Tibial nerve (tissue), 4 donors: ENCODE measurements at regions not wholly inside any gene's neighbourhood (a gene's known extent, or its start where the extent isn't known, plus 50 kb on each side); places are given as distances from the start of the nearest gene placed in this dataset.

Source experiments
- EP300 ChIP-seq, 2 donors: sonication (generic); formaldehyde crosslinking; IDR thresholded peaks; one replicate each; pipeline ENCODE4 v1.6.1; 2017; ENCODE audit warnings: antibody characterized with exemption in 2 of 2, mild to moderate bottlenecking in 1 of 2
- POLR2A ChIP-seq, 2 donors: fragments of 450-650 bp; IDR thresholded peaks; one replicate each; pipeline ENCODE4 v1.6.1; 2017; ENCODE audit warnings: antibody characterized with exemption in 2 of 2, mild to moderate bottlenecking in 2 of 2, moderate library complexity in 2 of 2
- TF ChIP-seq, protein P1 (sequence below), 5 experiments: fragments of 200-600 bp in 3 of 5; fragments of 450-650 bp in 2 of 5; sonication (generic) in 3 of 5; IDR thresholded peaks; one replicate each; pipeline ENCODE4 v1.5.1; 2016 to 2019; ENCODE audit warnings: antibody characterized with exemption in 5 of 5, mild to moderate bottlenecking in 3 of 5, moderate library complexity in 2 of 5

DNA sequence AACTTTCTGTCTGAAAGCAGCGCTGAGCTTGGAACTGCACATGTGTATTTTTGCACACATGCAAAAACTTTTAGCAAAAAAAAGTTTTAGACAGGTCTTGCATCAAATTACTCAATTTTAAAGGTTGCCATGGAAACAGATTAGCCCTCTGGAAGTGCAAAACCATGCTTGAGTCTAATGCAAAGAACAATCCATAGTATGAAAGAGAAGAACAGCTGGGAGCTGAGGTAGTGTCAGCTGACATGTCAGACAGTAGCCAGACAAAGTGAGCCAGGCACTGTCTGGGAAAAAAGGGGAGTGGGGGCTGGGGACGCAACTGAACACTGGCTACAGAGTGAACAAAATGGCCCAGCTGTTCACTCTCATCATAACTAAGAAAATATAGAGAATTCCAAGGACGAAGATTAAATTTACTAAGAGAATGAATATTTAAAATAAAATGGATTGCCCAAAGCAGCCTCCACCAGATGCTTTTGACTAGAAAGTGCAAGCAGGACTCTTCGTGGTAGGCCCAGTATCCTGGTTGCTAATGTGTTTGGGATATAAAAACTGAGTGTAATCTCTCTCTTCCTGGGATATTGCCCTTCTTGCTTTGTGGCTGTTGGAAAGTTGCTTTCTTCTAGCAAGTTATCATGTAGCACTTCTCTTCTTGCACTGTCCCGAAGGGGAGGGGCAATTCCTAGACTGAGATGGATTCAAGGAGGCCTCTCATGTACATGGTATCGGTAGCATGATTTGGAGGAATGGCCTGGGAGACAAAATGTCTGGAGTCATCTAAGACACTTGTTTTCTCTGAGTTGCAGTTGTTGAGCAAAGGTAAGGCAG, 434.1 kb upstream of the FAT3 start:
- TF ChIP-seq, protein P1, sequence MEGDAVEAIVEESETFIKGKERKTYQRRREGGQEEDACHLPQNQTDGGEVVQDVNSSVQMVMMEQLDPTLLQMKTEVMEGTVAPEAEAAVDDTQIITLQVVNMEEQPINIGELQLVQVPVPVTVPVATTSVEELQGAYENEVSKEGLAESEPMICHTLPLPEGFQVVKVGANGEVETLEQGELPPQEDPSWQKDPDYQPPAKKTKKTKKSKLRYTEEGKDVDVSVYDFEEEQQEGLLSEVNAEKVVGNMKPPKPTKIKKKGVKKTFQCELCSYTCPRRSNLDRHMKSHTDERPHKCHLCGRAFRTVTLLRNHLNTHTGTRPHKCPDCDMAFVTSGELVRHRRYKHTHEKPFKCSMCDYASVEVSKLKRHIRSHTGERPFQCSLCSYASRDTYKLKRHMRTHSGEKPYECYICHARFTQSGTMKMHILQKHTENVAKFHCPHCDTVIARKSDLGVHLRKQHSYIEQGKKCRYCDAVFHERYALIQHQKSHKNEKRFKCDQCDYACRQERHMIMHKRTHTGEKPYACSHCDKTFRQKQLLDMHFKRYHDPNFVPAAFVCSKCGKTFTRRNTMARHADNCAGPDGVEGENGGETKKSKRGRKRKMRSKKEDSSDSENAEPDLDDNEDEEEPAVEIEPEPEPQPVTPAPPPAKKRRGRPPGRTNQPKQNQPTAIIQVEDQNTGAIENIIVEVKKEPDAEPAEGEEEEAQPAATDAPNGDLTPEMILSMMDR (IDR thresholded peaks at IDR 0.05): no peak
- no peak for TF ChIP-seq EP300 (IDR thresholded peaks at IDR 0.05)
- no peak for TF ChIP-seq POLR2A (IDR thresholded peaks at IDR 0.05)
